T-cell (primary cell): ENCODE measurements at regions not wholly inside any gene's neighbourhood (a gene's known extent, or its start where the extent isn't known, plus 50 kb on each side); places are given as distances from the start of the nearest gene placed in this dataset.

ENCODE experiments used
- ATAC-seq, 4 experiments: fragments of 200-7000 bp in 3 of 4; fragments of 150-1000 bp in 1 of 4; cut with Tn5 transposase; replicated peaks in 1 of 4; 1 replicate in 3 of 4; 2 replicates in 1 of 4; pipeline ENCODE4 v1.10.0; 2021; ENCODE audit warnings: moderate library complexity in 3 of 4, mild to moderate bottlenecking in 2 of 4, moderate number of reproducible peaks in 1 of 4
- CTCF ChIA-PET, 2 donors: fragments of 300-600 bp; sonication (Branson Sonifier 250); formaldehyde crosslinking; loops; one replicate each; lab custom pipeline; 2022; ENCODE audit warnings: antibody characterized with exemption in 2 of 2; lab: Charles Lee
- POLR2A ChIA-PET, 2 donors: fragments of 300-600 bp; sonication (Branson Sonifier 250); formaldehyde crosslinking; loops; one replicate each; lab custom pipeline; 2022; ENCODE audit warnings: antibody characterized with exemption in 2 of 2; lab: Charles Lee
- DNase-seq, 35 experiments: peaks; one replicate each; pipeline versions ENCODE4 v3.0.0 to v3.0.0-alpha.2; 2013 to 2023
- H3K27ac ChIP-seq: one replicate; pipeline ENCODE4 v1.5.1; 2013; ENCODE audit warnings: low read length
- H3K27me3 ChIP-seq, 2 experiments: replicated peaks in 1 of 2; 1 replicate in 1 of 2; 2 replicates in 1 of 2; pipeline versions ENCODE4 v1.6.1 to v1.7.0; 2013; ENCODE audit warnings: low read length in 1 of 2, mixed read lengths in 1 of 2; ENCODE audit not compliant: control insufficient read depth in 2 of 2, insufficient read depth in 2 of 2; ENCODE audit errors: extremely low read depth in 1 of 2
- H3K36me3 ChIP-seq, 2 donors: 1 replicate in 1 of 2; 2 replicates in 1 of 2; pipeline versions ENCODE4 v1.6.1 to v1.7.0; 2013; ENCODE audit warnings: low read length in 1 of 2; ENCODE audit not compliant: control insufficient read depth in 2 of 2, insufficient read depth in 1 of 2; ENCODE audit errors: extremely low read depth in 1 of 2
- H3K4me1 ChIP-seq, 2 experiments: 1 replicate in 1 of 2; 2 replicates in 1 of 2; pipeline versions ENCODE4 v1.6.1 to v1.7.0; 2013; ENCODE audit warnings: low read length in 2 of 2, mixed read lengths in 1 of 2; ENCODE audit not compliant: insufficient read depth in 2 of 2, control insufficient read depth in 1 of 2; ENCODE audit errors: extremely low read depth in 1 of 2
- H3K4me3 ChIP-seq, 2 donors: 1 replicate in 1 of 2; 2 replicates in 1 of 2; pipeline versions ENCODE4 v1.5.1 to v1.7.0; 2013; ENCODE audit warnings: mild to moderate bottlenecking in 2 of 2, low read length in 1 of 2, moderate library complexity in 1 of 2; ENCODE audit not compliant: control insufficient read depth in 1 of 2; ENCODE audit errors: extremely low read depth in 1 of 2
- H3K9me3 ChIP-seq: 2 replicates; pipeline ENCODE4 v1.7.0; 2013
- H3K27ac Mint-ChIP-seq, 2 donors: one replicate each; pipeline ENCODE4 v1.8.0; 2020 to 2021; ENCODE audit warnings: mild to moderate bottlenecking in 2 of 2, mixed read lengths in 2 of 2
- H3K27me3 Mint-ChIP-seq, 2 donors: one replicate each; pipeline ENCODE4 v1.8.0; 2021 to 2022; ENCODE audit warnings: mixed read lengths in 2 of 2
- H3K36me3 Mint-ChIP-seq: one replicate; pipeline ENCODE4 v1.8.0; 2021; ENCODE audit warnings: mixed read lengths
- H3K4me1 Mint-ChIP-seq, 3 donors: one replicate each; pipeline ENCODE4 v1.8.0; 2020 to 2022; ENCODE audit warnings: mixed read lengths in 3 of 3, mild to moderate bottlenecking in 1 of 3
- H3K4me3 Mint-ChIP-seq, 3 donors: one replicate each; pipeline ENCODE4 v1.8.0; 2020 to 2022; ENCODE audit warnings: mild to moderate bottlenecking in 3 of 3, mixed read lengths in 3 of 3, moderate library complexity in 3 of 3
- H3K9me3 Mint-ChIP-seq, 3 donors: one replicate each; pipeline ENCODE4 v1.8.0; 2020 to 2022; ENCODE audit warnings: mixed read lengths in 3 of 3
- WGBS: methylation state at CpG from one replicate; pipeline ENCODE4 v1.1.5; 2013; ENCODE audit warnings: missing lambda C conversion rate; ENCODE audit not compliant: insufficient coverage; 5-methylcytosine and 5-hydroxymethylcytosine counted together

GRCh38 chrX:132539611-132540010, 50.8 kb upstream of the MBNL3 start:
- Histone ChIP-seq H3K27ac (no peak overlapping the region), H3K4me3 (no peak overlapping the region), H3K27me3 (no peaks in the 10 kb centered on the region), H3K9me3 (no peaks in the 10 kb centered on the region), H3K4me1 (no peaks in the 10 kb centered on the region), H3K36me3 (no peaks in the 10 kb centered on the region)
- H3K27me3 Mint-ChIP-seq = peaks cover 0 to 31% of the 10 kb centered on the region in 2 donors
- H3K27ac Mint-ChIP-seq = no peak overlapping the region
- DNase-seq = no peak
- H3K4me3 Mint-ChIP-seq = no peak overlapping the region
- no peaks in the 10 kb centered on the region for H3K36me3 Mint-ChIP-seq
- ChIA-PET CTCF (no interaction called here), POLR2A (interaction anchor here in 1 of 2 donors (0.8 kb wide), 1 partner anchor 112 kb away, joined by 3 read pairs; no protein-coding TSS in a partner anchor)
- no peak for ATAC-seq
- no CpG with 5 or more reads among the region's 1 CpG for WGBS
- no peaks in the 10 kb centered on the region for H3K9me3 Mint-ChIP-seq
- no peaks in the 10 kb centered on the region for H3K4me1 Mint-ChIP-seq
